Stimulated activated naive CD8-positive, alpha-beta T cell treated with anti-CD3 and anti-CD28 coated beads, Interleukin-15, Interleukin-2, amounts not matched to agents 100 ng/mL and 50 ng/mL, for 24 hours (primary cell): ENCODE measurements at regions not wholly inside any gene's neighbourhood (a gene's known extent, or its start where the extent isn't known, plus 50 kb on each side); places are given as distances from the start of the nearest gene placed in this dataset.

ENCODE experiments used
- H3K27ac Mint-ChIP-seq: one replicate; pipeline ENCODE4 v1.8.0; 2021; ENCODE audit warnings: mild to moderate bottlenecking, mixed read lengths
- H3K27me3 Mint-ChIP-seq: one replicate; pipeline ENCODE4 v1.8.0; 2021; ENCODE audit warnings: mixed read lengths
- H3K36me3 Mint-ChIP-seq: one replicate; pipeline ENCODE4 v1.8.0; 2021; ENCODE audit warnings: low read depth, mixed read lengths
- H3K4me1 Mint-ChIP-seq: one replicate; pipeline ENCODE4 v1.8.0; 2021; ENCODE audit warnings: low read depth, mixed read lengths
- H3K4me3 Mint-ChIP-seq: one replicate; pipeline ENCODE4 v1.8.0; 2021; ENCODE audit warnings: mild to moderate bottlenecking, mixed read lengths
- H3K9me3 Mint-ChIP-seq: one replicate; pipeline ENCODE4 v1.8.0; 2021; ENCODE audit warnings: mixed read lengths

DNA sequence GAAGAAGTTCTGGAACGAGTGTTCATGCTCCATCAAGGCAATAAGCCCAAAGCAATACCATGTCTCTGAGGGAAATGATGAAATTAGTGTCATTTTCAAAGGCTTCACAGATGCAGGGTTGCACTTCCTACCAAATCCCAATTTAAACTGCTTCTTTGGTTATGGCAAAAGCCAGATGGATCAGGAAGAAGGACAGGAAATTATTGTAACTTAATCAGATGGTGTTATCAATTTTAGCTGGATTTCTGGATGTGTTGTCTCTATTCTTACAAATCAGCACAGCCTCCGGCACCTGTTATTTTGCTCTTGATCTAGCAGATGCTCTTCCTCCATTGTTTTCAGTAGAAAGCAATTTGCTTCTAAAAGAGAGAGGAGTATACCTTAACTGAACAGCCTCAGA lies 693.4 kb downstream of the SOCS6 start:
- H3K36me3 Mint-ChIP-seq: no peaks in the 10 kb centered on the region
- peaks cover 23% of the 10 kb centered on the region for H3K9me3 Mint-ChIP-seq
- H3K27ac Mint-ChIP-seq: no peak overlapping the region
- no peaks in the 10 kb centered on the region for H3K4me1 Mint-ChIP-seq
- H3K4me3 Mint-ChIP-seq: no peak overlapping the region
- no peaks in the 10 kb centered on the region for H3K27me3 Mint-ChIP-seq

DNA sequence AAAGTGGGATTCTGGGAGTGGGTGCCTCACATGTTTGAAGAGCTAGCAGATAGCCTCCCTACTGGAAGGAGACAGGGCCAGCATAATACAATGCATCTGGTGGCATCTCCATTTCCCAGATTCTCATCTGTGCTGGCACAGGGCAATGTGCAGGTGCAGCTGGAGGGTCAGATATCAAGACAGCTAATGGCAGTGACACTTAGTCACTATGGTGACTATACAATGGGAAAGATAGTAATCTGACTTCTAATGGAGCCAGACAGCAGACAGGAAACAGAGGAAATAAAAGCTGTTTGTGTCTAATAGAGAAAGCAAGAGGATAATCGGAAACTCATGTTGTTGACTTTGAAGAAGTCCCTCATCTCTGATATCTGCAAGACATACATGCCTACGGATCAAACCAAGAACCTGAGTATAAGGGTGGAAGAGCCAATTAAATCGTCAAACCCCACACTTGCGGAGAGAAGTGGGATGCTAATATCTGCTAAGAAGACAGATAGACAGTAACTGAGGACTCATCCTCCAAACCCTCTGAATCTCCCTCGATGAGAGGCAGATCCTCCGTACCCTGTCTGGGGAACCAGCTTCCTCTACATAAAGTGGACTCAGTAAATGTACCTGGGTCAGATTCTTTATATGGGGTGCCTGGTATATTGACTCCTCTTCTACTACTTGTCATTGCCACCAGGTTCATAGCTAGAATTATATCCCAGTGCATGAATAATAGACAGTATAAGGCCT lies 692.7 kb downstream of the SOCS6 start:
- H3K36me3 Mint-ChIP-seq: no peaks in the 10 kb centered on the region
- no peak overlapping the region for H3K4me3 Mint-ChIP-seq
- peaks cover 16% of the 10 kb centered on the region for H3K9me3 Mint-ChIP-seq
- no peak overlapping the region for H3K27ac Mint-ChIP-seq
- no peaks in the 10 kb centered on the region for H3K27me3 Mint-ChIP-seq
- H3K4me1 Mint-ChIP-seq: no peaks in the 10 kb centered on the region

DNA sequence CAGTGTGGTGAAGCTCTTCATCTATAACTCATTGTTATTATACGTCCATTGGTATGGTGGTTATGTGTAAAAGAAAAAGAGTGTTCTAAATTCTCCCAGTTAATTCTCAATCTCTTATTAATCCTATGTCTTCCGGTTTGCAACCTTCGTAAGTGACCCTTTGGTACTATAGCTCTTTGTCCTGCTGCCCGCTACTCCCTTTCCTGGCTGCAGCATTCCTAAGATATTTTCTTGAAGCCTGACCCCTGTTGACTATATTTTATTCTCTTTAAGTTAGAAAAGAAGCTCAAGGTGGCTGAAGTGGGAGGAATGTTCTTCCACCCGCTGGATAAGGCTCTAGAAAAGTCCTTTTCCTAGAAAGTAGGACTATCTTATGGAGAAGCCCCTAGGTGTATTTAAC lies 684.8 kb downstream of the SOCS6 start:
- Mint-ChIP-seq H3K9me3 (no peaks in the 10 kb centered on the region), H3K4me1 (no peaks in the 10 kb centered on the region), H3K27me3 (no peaks in the 10 kb centered on the region), H3K4me3 (no peak overlapping the region), H3K36me3 (no peaks in the 10 kb centered on the region), H3K27ac (no peak overlapping the region)

DNA sequence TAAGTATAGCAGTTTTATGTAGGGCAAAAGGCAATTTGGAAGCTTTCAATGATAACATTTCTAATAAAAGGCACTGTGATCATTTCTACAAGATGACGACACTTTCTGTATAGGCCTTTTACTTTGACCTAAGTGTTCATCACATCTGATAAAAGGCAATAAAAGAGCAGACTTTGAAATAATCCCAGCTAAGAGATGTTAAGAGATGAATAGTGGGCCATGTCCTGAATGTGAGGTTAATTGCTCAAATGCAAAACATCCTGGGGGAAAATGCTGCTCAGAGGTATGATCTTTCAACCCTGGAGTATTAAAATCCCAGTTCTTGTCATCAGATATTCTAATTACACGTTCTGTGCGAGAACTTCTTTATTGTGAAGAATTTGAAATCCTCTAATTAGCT lies 677.6 kb downstream of the SOCS6 start:
- Mint-ChIP-seq H3K27me3 (no peaks in the 10 kb centered on the region), H3K27ac (no peak overlapping the region), H3K4me3 (no peak overlapping the region), H3K36me3 (no peaks in the 10 kb centered on the region), H3K9me3 (no peaks in the 10 kb centered on the region), H3K4me1 (no peaks in the 10 kb centered on the region)

DNA sequence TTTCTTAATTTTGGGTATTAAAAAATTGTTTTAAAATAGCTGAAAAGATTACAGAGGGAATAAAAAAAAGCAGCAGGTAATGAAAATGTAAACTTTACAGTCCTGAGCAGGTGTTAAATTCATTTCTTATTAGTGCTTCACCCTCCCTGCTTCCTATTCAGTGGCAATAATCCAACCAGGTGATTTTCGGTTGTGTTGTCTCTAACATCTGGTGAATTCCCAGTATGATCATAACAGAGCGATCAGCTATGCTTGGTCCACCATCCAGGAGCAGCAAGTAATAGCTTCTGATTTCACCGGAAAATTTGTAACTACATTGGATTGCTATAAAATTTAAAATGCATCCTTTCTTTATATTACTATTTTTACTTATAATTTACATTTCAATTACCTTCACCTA lies 673.1 kb downstream of the SOCS6 start:
- no peaks in the 10 kb centered on the region for H3K36me3 Mint-ChIP-seq
- H3K9me3 Mint-ChIP-seq: peaks cover 6% of the 10 kb centered on the region
- H3K4me3 Mint-ChIP-seq: no peak overlapping the region
- no peak overlapping the region for H3K27ac Mint-ChIP-seq
- no peaks in the 10 kb centered on the region for H3K4me1 Mint-ChIP-seq
- H3K27me3 Mint-ChIP-seq: no peaks in the 10 kb centered on the region

DNA sequence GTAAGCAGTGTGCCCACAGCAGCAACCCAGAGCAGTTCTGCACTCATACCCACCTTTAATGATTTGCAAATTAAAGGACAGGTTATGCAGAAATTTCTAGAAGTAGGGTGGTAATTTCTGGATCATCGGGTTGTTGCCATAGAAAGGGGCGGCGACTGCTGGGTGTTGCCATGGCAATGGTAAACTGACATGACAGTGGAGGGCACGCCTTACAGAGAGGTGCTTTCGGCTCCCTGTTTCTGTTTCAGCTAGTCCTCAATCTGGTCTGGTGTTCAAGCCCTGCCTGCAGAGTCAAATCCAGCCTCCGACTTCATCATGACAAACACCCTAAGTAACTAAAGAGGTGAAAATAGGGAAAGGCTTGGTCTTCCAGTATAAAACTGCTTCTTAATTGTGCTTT lies 667.7 kb downstream of the SOCS6 start:
- Mint-ChIP-seq H3K27me3 (no peaks in the 10 kb centered on the region), H3K4me1 (no peaks in the 10 kb centered on the region), H3K36me3 (no peaks in the 10 kb centered on the region)

DNA sequence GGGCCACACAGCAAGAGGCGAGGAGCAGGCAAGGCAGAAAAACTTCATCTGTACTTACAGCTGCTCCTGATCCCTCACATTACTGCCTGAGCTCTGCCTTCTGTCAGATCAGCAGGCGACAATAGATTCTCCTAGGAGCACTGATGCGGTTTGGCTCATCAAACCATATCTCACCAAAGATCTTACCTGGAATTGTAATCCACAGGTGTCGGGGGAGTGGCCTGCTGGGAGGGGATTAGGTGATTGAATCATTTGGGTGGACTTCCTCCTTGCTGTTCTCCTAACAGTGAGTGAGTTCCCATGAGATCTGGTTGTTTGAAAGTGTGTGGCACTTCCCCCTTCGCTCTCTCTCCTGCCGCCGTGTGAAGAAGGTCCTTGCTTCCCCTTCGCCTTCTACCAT lies 647.3 kb downstream of the SOCS6 start:
- Mint-ChIP-seq H3K36me3 (no peaks in the 10 kb centered on the region), H3K4me1 (no peaks in the 10 kb centered on the region), H3K27me3 (no peaks in the 10 kb centered on the region), H3K27ac (no peak overlapping the region), H3K4me3 (no peak overlapping the region), H3K9me3 (peaks cover 3% of the 10 kb centered on the region)

More for the DNA sequence above, 667.7 kb downstream of the SOCS6 start:
- Mint-ChIP-seq H3K4me3 (no peak overlapping the region), H3K9me3 (peaks cover 6% of the 10 kb centered on the region), H3K27ac (no peak overlapping the region)

DNA sequence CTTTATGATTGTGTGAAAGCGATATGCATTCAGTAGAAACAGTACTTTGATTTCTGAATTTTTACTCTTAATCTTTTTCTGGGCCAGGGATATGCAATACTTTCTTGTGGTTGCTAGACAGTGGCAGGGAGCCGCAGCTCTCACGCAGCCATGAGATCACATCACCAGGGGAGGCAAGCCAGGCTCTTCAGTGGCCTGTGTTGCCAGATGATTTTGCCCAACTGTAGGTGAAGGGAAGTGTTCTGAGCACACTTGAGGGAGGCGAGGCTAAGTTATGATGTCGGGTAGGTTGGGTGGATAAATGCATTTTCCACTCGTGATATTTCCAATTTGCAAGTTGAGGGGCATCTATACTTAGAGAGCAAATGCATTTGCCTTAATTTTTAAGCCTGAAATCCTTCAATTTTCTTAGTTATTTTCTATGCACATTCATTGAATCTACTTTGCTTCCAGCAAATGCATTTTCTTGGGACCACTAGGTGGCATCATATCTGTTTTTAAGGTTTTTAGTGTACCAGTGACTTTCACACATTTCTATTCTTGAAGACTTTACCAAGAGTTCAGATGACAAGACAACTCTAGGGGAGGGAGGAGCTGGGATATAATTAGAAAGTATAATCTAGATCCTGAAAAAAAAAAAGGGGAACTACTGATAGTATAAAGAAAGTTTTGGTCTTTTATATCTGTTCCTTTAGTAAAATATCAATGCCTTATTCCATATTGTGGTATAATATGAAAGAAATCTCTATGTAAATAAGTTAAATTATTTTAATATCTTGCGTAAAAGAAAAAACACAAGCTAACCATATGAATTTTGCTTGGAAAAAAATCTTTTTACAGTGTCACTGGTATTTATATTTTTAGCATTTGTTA lies 643.3 kb downstream of the SOCS6 start:
- no peak overlapping the region for H3K27ac Mint-ChIP-seq

DNA sequence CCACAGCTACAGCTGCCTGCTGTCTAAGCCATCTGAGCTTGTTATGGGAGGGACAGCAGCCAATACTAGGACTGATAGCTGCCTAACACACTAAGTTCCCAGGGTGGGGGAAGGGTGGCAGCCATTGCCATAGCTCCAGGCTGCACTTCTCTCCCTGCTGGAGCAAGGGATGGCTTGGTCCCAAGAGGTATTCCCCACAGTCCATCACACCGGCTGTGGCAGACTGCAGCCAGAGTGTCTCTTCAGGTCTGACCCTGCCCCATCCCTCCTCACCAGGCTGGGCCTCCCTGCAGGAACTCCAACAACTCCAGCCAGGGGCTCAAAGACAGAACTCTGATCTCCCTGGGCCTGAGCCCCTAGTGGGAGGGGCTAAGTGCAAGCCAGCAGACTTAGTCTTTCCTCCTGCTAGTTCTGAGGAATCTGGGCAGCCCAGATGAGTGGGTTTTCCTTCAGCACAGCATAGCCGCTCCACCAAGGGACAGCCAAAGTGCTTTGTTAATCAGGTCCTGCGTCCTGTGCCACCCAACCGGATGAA lies 632.1 kb downstream of the SOCS6 start:
- H3K9me3 Mint-ChIP-seq: peaks cover 13% of the 10 kb centered on the region
- H3K4me3 Mint-ChIP-seq: no peak overlapping the region
- H3K4me1 Mint-ChIP-seq: no peaks in the 10 kb centered on the region
- no peak overlapping the region for H3K27ac Mint-ChIP-seq
- no peaks in the 10 kb centered on the region for H3K36me3 Mint-ChIP-seq
- no peaks in the 10 kb centered on the region for H3K27me3 Mint-ChIP-seq

More for the DNA sequence above, 643.3 kb downstream of the SOCS6 start:
- H3K4me1 Mint-ChIP-seq: no peaks in the 10 kb centered on the region
- H3K4me3 Mint-ChIP-seq: no peak overlapping the region
- H3K36me3 Mint-ChIP-seq: no peaks in the 10 kb centered on the region
- no peaks in the 10 kb centered on the region for H3K27me3 Mint-ChIP-seq
- no peaks in the 10 kb centered on the region for H3K9me3 Mint-ChIP-seq

DNA sequence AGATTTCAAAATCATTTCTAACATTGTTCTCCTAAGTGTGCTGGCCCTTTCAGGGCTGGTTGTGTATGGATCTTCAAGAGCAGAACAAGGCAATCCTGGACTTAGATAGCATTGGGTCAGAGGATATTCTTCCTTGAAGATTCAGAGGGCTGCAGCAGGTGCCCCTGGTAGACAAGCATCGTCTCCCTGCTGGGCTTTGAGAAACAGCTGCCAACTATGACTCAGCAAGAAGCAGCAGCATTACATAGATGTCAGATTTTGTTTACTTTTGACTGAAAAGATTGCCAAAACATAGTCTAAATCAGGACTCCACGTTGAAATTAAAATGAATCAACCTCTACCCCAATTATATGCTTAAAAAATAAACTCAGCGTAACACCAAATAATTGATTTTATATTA lies 618.8 kb downstream of the SOCS6 start:
- no peak overlapping the region for H3K4me3 Mint-ChIP-seq
- H3K9me3 Mint-ChIP-seq: no peaks in the 10 kb centered on the region
- H3K27ac Mint-ChIP-seq: no peak overlapping the region
- peaks cover 5% of the 10 kb centered on the region for H3K4me1 Mint-ChIP-seq
- H3K27me3 Mint-ChIP-seq: no peaks in the 10 kb centered on the region
- H3K36me3 Mint-ChIP-seq: no peaks in the 10 kb centered on the region

DNA sequence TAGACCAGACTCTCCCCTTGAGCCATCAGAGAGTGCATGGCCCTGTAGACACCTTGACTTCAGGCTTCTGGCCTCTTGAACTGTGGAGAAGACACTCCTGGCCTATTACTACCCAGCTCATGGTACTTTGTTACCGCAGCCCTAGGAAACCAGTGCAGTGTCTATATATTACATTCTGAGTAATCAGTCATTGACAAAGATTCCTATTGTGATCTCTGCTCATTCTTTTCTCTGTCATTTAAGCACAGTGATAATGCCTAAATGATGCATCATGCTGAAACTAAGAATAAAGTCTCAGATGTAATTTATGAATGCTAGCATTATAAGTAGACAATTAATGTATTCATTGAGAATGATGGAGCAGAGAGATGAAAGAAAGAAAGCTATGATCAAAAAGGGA lies 603.5 kb downstream of the SOCS6 start:
- no peaks in the 10 kb centered on the region for H3K4me1 Mint-ChIP-seq

DNA sequence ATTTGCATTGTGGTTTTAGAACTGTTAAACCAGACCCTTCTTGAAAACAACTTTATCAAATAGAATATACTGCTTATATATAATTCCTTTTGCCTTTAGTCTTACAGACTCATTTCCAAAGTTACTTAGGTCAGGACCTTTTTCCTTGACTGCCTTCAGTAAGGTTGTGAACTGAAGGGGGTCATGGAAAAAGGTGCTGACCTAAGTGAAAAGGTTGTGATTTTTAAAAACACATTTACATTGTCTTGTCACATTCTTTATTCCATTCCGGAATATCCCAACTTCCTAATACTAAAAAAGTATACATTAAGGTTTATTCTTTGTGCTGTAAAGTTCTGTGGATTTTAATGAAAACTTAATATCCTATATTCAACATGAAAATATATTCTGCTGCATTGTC lies 581.4 kb downstream of the SOCS6 start:
- Mint-ChIP-seq H3K4me3 (no peak overlapping the region), H3K4me1 (no peaks in the 10 kb centered on the region), H3K36me3 (no peaks in the 10 kb centered on the region), H3K9me3 (peaks cover 10% of the 10 kb centered on the region), H3K27me3 (no peaks in the 10 kb centered on the region), H3K27ac (no peak overlapping the region)

More for the DNA sequence above, 603.5 kb downstream of the SOCS6 start:
- no peaks in the 10 kb centered on the region for H3K27me3 Mint-ChIP-seq
- H3K9me3 Mint-ChIP-seq: no peaks in the 10 kb centered on the region
- no peak overlapping the region for H3K4me3 Mint-ChIP-seq
- H3K27ac Mint-ChIP-seq: no peak overlapping the region
- H3K36me3 Mint-ChIP-seq: no peaks in the 10 kb centered on the region

DNA sequence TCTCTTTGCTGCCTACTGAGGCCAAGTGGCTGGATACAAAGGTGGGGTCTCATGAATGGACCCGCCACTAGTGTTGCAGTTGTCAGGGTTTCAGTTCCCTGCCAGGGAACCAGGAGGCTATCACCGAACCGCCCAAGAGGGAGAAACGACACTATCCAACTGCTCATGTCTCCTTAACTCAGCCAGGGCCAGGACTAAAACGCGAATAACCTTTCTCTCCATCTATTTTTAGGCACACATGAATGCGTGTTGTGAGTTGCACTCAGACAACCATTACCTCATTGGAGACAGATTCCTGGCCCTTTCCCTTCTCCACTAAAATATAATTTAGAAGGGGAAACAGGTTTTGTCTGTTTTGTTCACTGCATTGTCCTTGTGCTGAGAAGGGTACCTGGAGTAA lies 559.5 kb downstream of the SOCS6 start:
- no peak overlapping the region for H3K4me3 Mint-ChIP-seq
- H3K27ac Mint-ChIP-seq: no peak overlapping the region
- no peaks in the 10 kb centered on the region for H3K27me3 Mint-ChIP-seq
- H3K36me3 Mint-ChIP-seq: no peaks in the 10 kb centered on the region
- H3K4me1 Mint-ChIP-seq: no peaks in the 10 kb centered on the region
- no peaks in the 10 kb centered on the region for H3K9me3 Mint-ChIP-seq

DNA sequence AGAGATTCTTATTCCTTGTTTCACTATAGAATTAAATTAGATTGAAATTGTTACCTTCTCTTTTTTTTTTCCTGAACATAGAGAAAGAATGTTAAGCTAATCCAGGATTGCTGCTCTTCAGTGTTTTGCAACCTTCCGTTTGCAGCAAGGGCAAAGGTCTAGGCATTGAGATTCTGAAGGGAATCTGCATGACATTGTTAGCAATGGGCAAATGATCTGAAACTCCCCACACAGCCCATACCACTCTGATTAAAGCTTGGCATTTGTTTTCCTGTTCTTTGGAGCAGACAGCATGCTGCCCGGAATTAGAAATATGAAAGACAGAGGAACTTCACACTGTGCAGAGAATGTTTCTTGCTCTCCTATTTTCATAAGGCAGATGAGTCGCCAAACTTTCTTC lies 551.8 kb downstream of the SOCS6 start:
- no peak overlapping the region for H3K27ac Mint-ChIP-seq
- peaks cover 4% of the 10 kb centered on the region for H3K9me3 Mint-ChIP-seq
- H3K36me3 Mint-ChIP-seq: no peaks in the 10 kb centered on the region
- no peaks in the 10 kb centered on the region for H3K4me1 Mint-ChIP-seq
- no peaks in the 10 kb centered on the region for H3K27me3 Mint-ChIP-seq
- no peak overlapping the region for H3K4me3 Mint-ChIP-seq

DNA sequence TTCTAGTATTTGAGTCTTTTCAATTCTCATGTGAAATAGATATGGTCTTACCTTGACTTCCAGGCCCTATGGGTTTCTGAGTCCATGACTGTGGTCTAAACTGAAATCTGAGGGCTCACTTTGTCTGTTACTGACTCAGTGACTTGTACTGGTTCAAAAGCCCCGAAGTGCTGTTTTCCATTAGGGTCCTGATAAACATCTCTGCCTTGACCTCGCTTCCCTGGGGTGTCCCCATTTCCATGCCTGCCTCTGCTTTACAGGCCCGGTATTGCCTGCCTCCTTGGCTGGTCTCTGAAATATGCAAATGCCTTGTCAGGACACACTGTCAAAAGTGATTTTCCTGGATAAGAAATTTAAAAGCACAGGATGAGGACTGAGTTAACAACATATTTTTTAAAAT lies 538.8 kb downstream of the SOCS6 start:
- no peaks in the 10 kb centered on the region for H3K27me3 Mint-ChIP-seq
- no peak overlapping the region for H3K27ac Mint-ChIP-seq
- peaks cover 9% of the 10 kb centered on the region for H3K9me3 Mint-ChIP-seq
- H3K4me1 Mint-ChIP-seq: no peaks in the 10 kb centered on the region
- H3K4me3 Mint-ChIP-seq: no peak overlapping the region
- H3K36me3 Mint-ChIP-seq: no peaks in the 10 kb centered on the region
